Endothelial cell of umbilical vein (primary cell): ENCODE measurements at regions not wholly inside any gene's neighbourhood (a gene's known extent, or its start where the extent isn't known, plus 50 kb on each side); places are given as distances from the start of the nearest gene placed in this dataset.

Experiments
- BruUV-seq: library from RNA; stranded (reverse); fragments of 400-500 nt; replicated peaks from 2 replicates; lab custom pipeline; 2021; lab: Mats Ljungman, UMichigan
- CTCF ChIA-PET: fragments of 300-600, 350-600 bp; sonication (Branson Sonifier 250); formaldehyde crosslinking; loops from one replicate; lab custom pipeline; 2021; ENCODE audit warnings: antibody characterized with exemption, inconsistent platforms; lab: Charles Lee
- POLR2A ChIA-PET: fragments of 300-600, 350-600 bp; sonication (Branson Sonifier 250); formaldehyde crosslinking; loops from one replicate; lab custom pipeline; 2021; ENCODE audit warnings: antibody characterized with exemption, inconsistent platforms; lab: Charles Lee
- DNase-seq: peaks from one replicate; pipeline ENCODE4 v3.0.0-alpha.2; 2011; ENCODE audit warnings: low read depth, low spot score
- FAIRE-seq: peaks from 2 replicates; lab custom pipeline; 2011; peaks lifted over from hg19 to GRCh38; lab: Jason Lieb, UNC
- H2AFZ ChIP-seq: 2 replicates; pipeline ENCODE4 v1.6.0; 2012; ENCODE audit warnings: low read depth, low read length, control low read depth, inconsistent platforms
- H3K27ac ChIP-seq: 2 replicates; pipeline ENCODE4 v1.5.1; 2011; ENCODE audit warnings: low read depth, mild to moderate bottlenecking, control low read depth, low read length, moderate library complexity; ENCODE audit not compliant: insufficient read depth
- H3K27me3 ChIP-seq, 2 experiments: 2 replicates each; pipeline versions ENCODE4 v1.6.0 to v1.6.1; 2011; ENCODE audit warnings: low read length in 2 of 2, mixed read lengths in 1 of 2; ENCODE audit not compliant: control insufficient read depth in 2 of 2, insufficient read depth in 2 of 2
- H3K36me3 ChIP-seq, 2 experiments: 2 replicates in 1 of 2; 3 replicates in 1 of 2; pipeline ENCODE4 v1.5.1; 2011; ENCODE audit warnings: low read length in 2 of 2, mild to moderate bottlenecking in 1 of 2, moderate library complexity in 1 of 2; ENCODE audit not compliant: control insufficient read depth in 2 of 2, insufficient read depth in 2 of 2; ENCODE audit errors: extremely low read depth in 1 of 2
- H3K4me1 ChIP-seq: 3 replicates; pipeline ENCODE4 v1.5.1; 2011; ENCODE audit warnings: mild to moderate bottlenecking, low read length; ENCODE audit not compliant: control insufficient read depth, insufficient read depth; ENCODE audit errors: extremely low read depth
- H3K4me2 ChIP-seq: 2 replicates; pipeline ENCODE4 v1.6.1; 2011; ENCODE audit warnings: low read length, control low read depth, mixed read lengths; ENCODE audit not compliant: insufficient read depth
- H3K4me3 ChIP-seq, 3 experiments: fragments of 200-600 bp in 1 of 3; sonication (generic), shearing (Covaris generic) in 1 of 3; replicated peaks in 1 of 3; 2 replicates each; pipeline ENCODE4 v1.5.1; 2011 to 2016; ENCODE audit warnings: control low read depth in 3 of 3, low read length in 3 of 3, mild to moderate bottlenecking in 2 of 3, inconsistent platforms in 1 of 3, low read depth in 1 of 3, moderate library complexity in 1 of 3; ENCODE audit not compliant: insufficient read depth in 1 of 3
- H3K79me2 ChIP-seq: 2 replicates; pipeline ENCODE4 v1.6.0; 2012; ENCODE audit warnings: low read length, inconsistent platforms; ENCODE audit not compliant: control insufficient read depth, insufficient read depth
- H3K9ac ChIP-seq: replicated peaks from 2 replicates; pipeline ENCODE3; 2011; ENCODE audit warnings: low read length, control low read depth; ENCODE audit not compliant: insufficient read depth; ENCODE audit errors: extremely low read depth
- H3K9me1 ChIP-seq: replicated peaks from 3 replicates; pipeline ENCODE4 v1.6.0; 2011; ENCODE audit warnings: mild to moderate bottlenecking, low read length; ENCODE audit not compliant: control insufficient read depth, insufficient read depth; ENCODE audit errors: extremely low read depth
- H3K9me3 ChIP-seq: replicated peaks from 2 replicates; pipeline ENCODE4 v1.5.1; 2012; ENCODE audit warnings: low read length, inconsistent platforms; ENCODE audit not compliant: control insufficient read depth, insufficient read depth
- H4K20me1 ChIP-seq: replicated peaks from 2 replicates; pipeline ENCODE3; 2011; ENCODE audit warnings: mild to moderate bottlenecking, low read length; ENCODE audit not compliant: control insufficient read depth, insufficient read depth; ENCODE audit errors: extremely low read depth
- CTCF ChIP-seq, 2 donors: IDR thresholded peaks; 1 replicate in 1 of 2; 2 replicates in 1 of 2; pipeline ENCODE4 v1.5.1; 2011; ENCODE audit warnings: low read length in 2 of 2, mild to moderate bottlenecking in 2 of 2, moderate library complexity in 2 of 2, control low read depth in 1 of 2, inconsistent platforms in 1 of 2, low read depth in 1 of 2; ENCODE audit not compliant: insufficient read depth in 1 of 2; ENCODE audit errors: extremely low read depth in 1 of 2
- EZH2 ChIP-seq: IDR thresholded peaks from 2 replicates; pipeline ENCODE4 v1.6.1; 2012; ENCODE audit warnings: borderline replicate concordance, low read depth, mild to moderate bottlenecking, moderate library complexity, low read length, inconsistent platforms; ENCODE audit not compliant: severe bottlenecking
- FOS ChIP-seq: IDR thresholded peaks from 2 replicates; pipeline ENCODE4 v1.6.1; 2011; ENCODE audit warnings: mild to moderate bottlenecking, low read length, moderate library complexity, borderline replicate concordance; ENCODE audit not compliant: insufficient read depth
- GATA2 ChIP-seq: IDR thresholded peaks from 2 replicates; pipeline ENCODE4 v1.7.0; 2011; ENCODE audit warnings: low read depth, mild to moderate bottlenecking, moderate library complexity, mixed read lengths, low read length; ENCODE audit not compliant: insufficient read length, insufficient read depth
- JUN ChIP-seq: IDR thresholded peaks from 2 replicates; pipeline ENCODE4 v1.6.1; 2011; ENCODE audit warnings: borderline replicate concordance, low read depth; ENCODE audit not compliant: insufficient read length, insufficient read depth
- MAX ChIP-seq: IDR thresholded peaks from 2 replicates; pipeline ENCODE4 v1.6.1; 2011; ENCODE audit not compliant: insufficient read depth, insufficient read length
- MYC ChIP-seq: IDR thresholded peaks from one replicate; pipeline ENCODE4 v1.6.1; 2011; ENCODE audit warnings: mild to moderate bottlenecking, low read depth, low read length
- POLR2A ChIP-seq: IDR thresholded peaks from 2 replicates; pipeline ENCODE4 v1.6.1; 2012; ENCODE audit warnings: low read depth, mild to moderate bottlenecking, control low read depth, low read length
- POLR2AphosphoS5 ChIP-seq: IDR thresholded peaks from 2 replicates; pipeline ENCODE4 v1.6.1; 2012; ENCODE audit warnings: low read depth, mild to moderate bottlenecking, control low read depth, low read length, moderate library complexity; ENCODE audit not compliant: insufficient read depth
- dilution Hi-C: fragments of 300-500 bp; cut with MboI; formaldehyde crosslinking; loops from one replicate; pipeline ENCODE4 v1.15.0; 2019; ENCODE audit warnings: low sequenced_read_pairs; ENCODE audit not compliant: extremely low pct_ligation_motif_present
- intact Hi-C: fragments of 100-400 bp; cut with micrococcal nuclease; formaldehyde crosslinking; loops from one replicate; pipeline ENCODE4 v1.10.0; 2022

GRCh38 chrX:138294951-138295350 lies 416.6 kb downstream of the FGF13 start:
- DNase-seq = no peak
- H3K36me3 ChIP-seq = no peaks in the 10 kb centered on the region
- H3K27ac ChIP-seq = no peak overlapping the region
- no peaks in the 10 kb centered on the region for H3K9me3 ChIP-seq
- H3K4me1 ChIP-seq = no peaks in the 10 kb centered on the region
- no peak for FAIRE-seq
- H3K9me1 ChIP-seq = no peaks in the 10 kb centered on the region
- ChIA-PET CTCF (no interaction called here), POLR2A (no interaction called here)
- H3K4me2 ChIP-seq = no peak overlapping the region
- intact Hi-C loops = no loop called here
- no TSS peak for BruUV-seq
- no peaks in the 10 kb centered on the region for H4K20me1 ChIP-seq
- no peak for TF ChIP-seq FOS
- no peak for TF ChIP-seq JUN
- TF ChIP-seq MYC = no peak
- TF ChIP-seq GATA2 = no peak
- no peak for TF ChIP-seq POLR2A
- TF ChIP-seq CTCF (IDR thresholded peaks at IDR 0.05; ENCODE audit: extremely low read depth in 1 of 2, insufficient read depth in 1 of 2, low read depth in 1 of 2, low read length in 2 of 2) = no peak
- no peak for TF ChIP-seq POLR2AphosphoS5
- no peak for TF ChIP-seq MAX
- no peak for TF ChIP-seq EZH2
- no peaks in the 10 kb centered on the region for H3K27me3 ChIP-seq
- H3K4me3 ChIP-seq = no peak overlapping the region
- H3K79me2 ChIP-seq = no peaks in the 10 kb centered on the region
- no peak overlapping the region for H2AFZ ChIP-seq
- dilution Hi-C loops = no loop called here
- H3K9ac ChIP-seq = no peak overlapping the region
